HEK293 (cell line): ENCODE measurements at regions not wholly inside any gene's neighbourhood (a gene's known extent, or its start where the extent isn't known, plus 50 kb on each side); places are given as distances from the start of the nearest gene placed in this dataset.

ENCODE experiments used
- SETDB1 ChIP-seq: IDR thresholded peaks from one replicate; pipeline ENCODE4 v1.6.1; 2017; ENCODE audit warnings: mild to moderate bottlenecking, low read length, moderate library complexity, mixed read lengths; ENCODE audit not compliant: insufficient read length
- ZEB2 ChIP-seq: fragments of 450-650 bp; formaldehyde crosslinking; IDR thresholded peaks from 2 replicates; pipeline ENCODE4 v1.5.1; 2016; ENCODE audit warnings: missing biosample characterization, missing genetic modification characterization

DNA sequence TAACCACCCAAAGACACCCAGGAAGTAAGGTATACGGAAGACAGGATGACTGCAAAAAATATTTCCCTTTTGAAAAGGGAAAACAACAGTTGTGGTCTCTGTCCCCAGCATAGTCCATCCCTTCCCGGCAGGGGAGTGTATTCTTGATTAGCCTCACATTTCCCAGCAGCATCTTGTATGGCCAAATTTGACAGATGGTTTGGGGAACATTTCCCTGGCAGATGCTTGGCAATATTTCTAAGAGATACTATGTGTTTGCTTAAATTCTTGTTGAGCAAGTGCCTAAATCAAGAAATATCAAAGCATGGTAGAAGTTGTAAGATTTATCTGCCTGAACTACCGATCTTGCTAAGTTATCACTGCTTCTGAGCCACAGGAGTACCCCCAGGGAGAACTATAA, 56.9 kb upstream of the TPK1 start (continued):
- TF ChIP-seq SETDB1 (no peak), ZEB2 (tag by site-specific recombination) (no peak)
